K562 (cell line): ENCODE measurements at regions not wholly inside any gene's neighbourhood (a gene's known extent, or its start where the extent isn't known, plus 50 kb on each side); places are given as distances from the start of the nearest gene placed in this dataset.

ENCODE experiments used
- ATAC-seq: fragments of 200-7000 bp; cut with Tn5 transposase; 3 replicates; pipeline ENCODE4 v1.9.1; 2020; ENCODE audit warnings: moderate library complexity
- BruUV-seq: library from RNA; stranded (reverse); fragments of 400-500 nt; replicated peaks from 2 replicates; lab custom pipeline; 2021; lab: Mats Ljungman, UMichigan
- CTCF ChIA-PET: fragments of 300-600 bp; formaldehyde crosslinking; extraction: SDS; loops from one replicate; lab custom pipeline; 2021; ENCODE audit warnings: low intra/inter-chr PET ratio; lab: Yijun Ruan, JAX
- POLR2A ChIA-PET: fragments of 300-600, 350-650 bp; sonication (Branson Sonifier 250); formaldehyde crosslinking; extraction: SDS; loops from one replicate; lab custom pipeline; 2021; ENCODE audit warnings: antibody characterized with exemption, inconsistent platforms; lab: Yijun Ruan, JAX
- DNase-seq, 4 experiments: peaks; one replicate each; pipeline versions ENCODE4 v3.0.0 to v3.0.0-alpha.2; 2011 to 2018; ENCODE audit warnings: low spot score in 3 of 4, mixed read lengths in 3 of 4; ENCODE audit errors: extremely low read depth in 1 of 4
- FAIRE-seq: peaks from 2 replicates; lab custom pipeline; 2011; peaks lifted over from hg19 to GRCh38; lab: Jason Lieb, UNC
- H2AFZ ChIP-seq: 2 replicates; pipeline ENCODE4 v1.6.0; 2011; ENCODE audit warnings: low read depth, low read length, control low read depth, inconsistent platforms
- H3K27ac ChIP-seq: fragments of 200-600 bp; 3 replicates; pipeline ENCODE4 v1.8.0; 2011; ENCODE audit warnings: low read depth, mild to moderate bottlenecking, control low read depth, inconsistent platforms, low read length, moderate library complexity, mixed read lengths; ENCODE audit errors: extremely low read depth
- H3K27me3 ChIP-seq, 2 experiments: fragments of 300-600 bp in 1 of 2; 2 replicates in 1 of 2; 3 replicates in 1 of 2; pipeline versions ENCODE4 v1.6.0 to v1.8.0; 2011; ENCODE audit warnings: inconsistent platforms in 2 of 2, low read length in 2 of 2, mild to moderate bottlenecking in 1 of 2, mixed read lengths in 1 of 2, moderate library complexity in 1 of 2; ENCODE audit not compliant: control insufficient read depth in 2 of 2, insufficient read depth in 2 of 2
- H3K36me3 ChIP-seq: fragments of 300-600 bp; 3 replicates; pipeline ENCODE4 v1.8.0; 2011; ENCODE audit warnings: mild to moderate bottlenecking, low read length, inconsistent platforms; ENCODE audit not compliant: control insufficient read depth, insufficient read depth
- H3K4me1 ChIP-seq, 2 experiments: fragments of 200-600 bp in 1 of 2; replicated peaks in 1 of 2; 2 replicates in 1 of 2; 3 replicates in 1 of 2; pipeline versions ENCODE4 v1.5.1 to v1.8.0; 2011; ENCODE audit warnings: inconsistent platforms in 2 of 2, low read length in 2 of 2, mild to moderate bottlenecking in 1 of 2, mixed read lengths in 1 of 2, moderate library complexity in 1 of 2; ENCODE audit not compliant: control insufficient read depth in 2 of 2, insufficient read depth in 2 of 2
- H3K4me2 ChIP-seq: 2 replicates; pipeline ENCODE4 v1.6.1; 2011; ENCODE audit warnings: low read length, control low read depth, inconsistent platforms, mixed read lengths; ENCODE audit not compliant: insufficient read depth
- H3K4me3 ChIP-seq: fragments of 200-600 bp; sonication (generic), shearing (Covaris generic); 2 replicates; pipeline ENCODE4 v1.5.1; 2016; ENCODE audit warnings: control low read depth, inconsistent platforms
- H3K79me2 ChIP-seq: fragments of 200-600 bp; 3 replicates; pipeline ENCODE4 v1.8.0; 2011; ENCODE audit warnings: low read length, inconsistent platforms; ENCODE audit not compliant: control insufficient read depth, insufficient read depth
- H3K9ac ChIP-seq, 2 experiments: 2 replicates each; pipeline versions ENCODE4 v1.6.0 to v1.6.1; 2011; ENCODE audit warnings: low read depth in 2 of 2, low read length in 2 of 2, control low read depth in 1 of 2, inconsistent platforms in 1 of 2, mild to moderate bottlenecking in 1 of 2, mixed read lengths in 1 of 2; ENCODE audit not compliant: insufficient read depth in 1 of 2
- H3K9me1 ChIP-seq: one replicate; pipeline ENCODE4 v1.6.0; 2011; ENCODE audit warnings: inconsistent platforms, mild to moderate bottlenecking, low read length, moderate library complexity; ENCODE audit not compliant: control insufficient read depth, insufficient read depth
- H3K9me3 ChIP-seq: replicated peaks from 2 replicates; pipeline ENCODE4 v1.5.1; 2011; ENCODE audit warnings: low read depth, low read length, inconsistent platforms; ENCODE audit not compliant: control insufficient read depth, insufficient read depth
- H4K20me1 ChIP-seq: replicated peaks from 2 replicates; pipeline ENCODE4 v1.6.1; 2011; ENCODE audit warnings: low read length, inconsistent platforms, mixed read lengths; ENCODE audit not compliant: control insufficient read depth, insufficient read depth
- ATF7 ChIP-seq: fragments of 450-650 bp; IDR thresholded peaks from 2 replicates; pipeline ENCODE4 v1.7.1; 2014; ENCODE audit warnings: mild to moderate bottlenecking, moderate library complexity
- ELF1 ChIP-seq: fragments of 200-800 bp; sonication (Bioruptor generic); IDR thresholded peaks from 2 replicates; pipeline ENCODE4 v1.6.1; 2016; ENCODE audit warnings: missing genetic modification characterization, missing compliant biosample characterization
- GABPA ChIP-seq: fragments of 200-800 bp; sonication (Bioruptor generic); conservative IDR thresholded peaks from 2 replicates; pipeline ENCODE4 v1.6.1; 2016; ENCODE audit warnings: low read depth, missing genetic modification characterization, missing compliant biosample characterization
- HEY1 ChIP-seq: fragments of 250-450 bp; sonication (Bioruptor Pico); IDR thresholded peaks from 2 replicates; pipeline ENCODE4 v1.5.0; 2020; ENCODE audit warnings: mild to moderate bottlenecking, moderate library complexity, borderline replicate concordance
- ID3 ChIP-seq, 2 experiments: fragments of 250-450 bp in 1 of 2; fragments of 450-650 bp in 1 of 2; sonication (Bioruptor Pico) in 1 of 2; IDR thresholded peaks; 2 replicates each; pipeline versions ENCODE4 v1.6.1 to v1.8.0; 2016 to 2021; ENCODE audit warnings: mild to moderate bottlenecking in 2 of 2, moderate library complexity in 2 of 2, missing compliant biosample characterization in 1 of 2, missing genetic modification characterization in 1 of 2
- MNT ChIP-seq, 2 experiments: fragments of 450-650 bp; conservative IDR thresholded peaks; 2 replicates each; pipeline ENCODE4 v1.6.1; 2017; ENCODE audit warnings: mild to moderate bottlenecking in 2 of 2, moderate library complexity in 2 of 2
- RERE ChIP-seq: sonication (generic); formaldehyde crosslinking; IDR thresholded peaks from 2 replicates; pipeline ENCODE4 v1.8.0; 2023; ENCODE audit warnings: missing genetic modification reagents, mild to moderate bottlenecking, borderline replicate concordance
- XRCC3 ChIP-seq: fragments of 450-650 bp; IDR thresholded peaks from 2 replicates; pipeline ENCODE4 v1.6.1; 2017; ENCODE audit warnings: mild to moderate bottlenecking, moderate library complexity
- XRCC4 ChIP-seq: IDR thresholded peaks from one replicate; pipeline ENCODE4 v1.6.1; 2011; ENCODE audit not compliant: insufficient read depth, insufficient read length; ENCODE audit errors: extremely low read depth
- ZBTB26 ChIP-seq: fragments of 450-650 bp; formaldehyde crosslinking; IDR thresholded peaks from 2 replicates; pipeline ENCODE4 v1.4.0; 2022; ENCODE audit warnings: missing genetic modification characterization
- ZNF224 ChIP-seq: sonication (generic); formaldehyde crosslinking; IDR thresholded peaks from 2 replicates; pipeline ENCODE4 v1.8.0; 2022; ENCODE audit warnings: mild to moderate bottlenecking, missing genetic modification reagents
- ZNF586 ChIP-seq: fragments of 450-650 bp; formaldehyde crosslinking; conservative IDR thresholded peaks from 2 replicates; pipeline ENCODE4 v1.4.0; 2020; ENCODE audit warnings: mild to moderate bottlenecking, moderate library complexity
- WGBS: fragments of 100-300 bp; shearing (Covaris generic); methylation state at CpG from one replicate; pipeline ENCODE4 v1.1.6; 2016; ENCODE audit warnings: low coverage, mixed read lengths; ENCODE audit not compliant: insufficient coverage; ENCODE audit errors: missing lambda C conversion rate; 5-methylcytosine and 5-hydroxymethylcytosine counted together
- in situ Hi-C: fragments of 300-500 bp; cut with MboI; formaldehyde crosslinking; loops from 4 replicates; pipeline ENCODE4 v1.15.0; 2018; ENCODE audit warnings: inconsistent platforms, mixed read lengths
- intact Hi-C: fragments of 100-400 bp; cut with micrococcal nuclease; formaldehyde crosslinking; loops from 2 replicates; pipeline ENCODE4 v1.14.2; 2022

- H4K20me1 ChIP-seq: no peaks in the 10 kb centered on the region
- no peaks in the 10 kb centered on the region for H3K4me1 ChIP-seq
- no peak overlapping the region for H3K4me3 ChIP-seq
- H3K36me3 ChIP-seq: no peaks in the 10 kb centered on the region
- DNase-seq: no peak
- H3K9ac ChIP-seq: no peak overlapping the region
- POLR2A ChIA-PET: no interaction called here
- in situ Hi-C loops (no loop called here), intact Hi-C loops (loop anchor here (5.0 kb wide), 2 partner anchors 343 to 447 kb away; no protein-coding TSS in a partner anchor)
- no peaks in the 10 kb centered on the region for H3K27me3 ChIP-seq
- no peak for ATAC-seq
- H3K9me1 ChIP-seq: no peaks in the 10 kb centered on the region
- H3K27ac ChIP-seq: no peak overlapping the region
- H3K4me2 ChIP-seq: no peak overlapping the region
- FAIRE-seq: no peak
- CTCF ChIA-PET: no interaction called here
- under 1% methylated on average over 6 of the region's 6 CpGs for WGBS
- no TSS peak for BruUV-seq
- H2AFZ ChIP-seq: no peak overlapping the region
- no peaks in the 10 kb centered on the region for H3K9me3 ChIP-seq
- H3K79me2 ChIP-seq: no peaks in the 10 kb centered on the region
- no peak for TF ChIP-seq RERE (CRISPR knock-in tag)
- no peak for TF ChIP-seq ZNF586
- TF ChIP-seq ZNF224 (CRISPR knock-in tag): no peak
- no peak for TF ChIP-seq ATF7
- TF ChIP-seq GABPA (tag): no peak
- TF ChIP-seq MNT (conservative IDR thresholded peaks at IDR 0.05): no peak
- no peak for TF ChIP-seq ZBTB26 (CRISPR knock-in tag)
- TF ChIP-seq XRCC3: no peak
- TF ChIP-seq ID3 (CRISPR knock-in tag; IDR thresholded peaks at IDR 0.05): no peak
- no peak for TF ChIP-seq ID3 (tag; IDR thresholded peaks at IDR 0.05)
- TF ChIP-seq XRCC4: no peak
- TF ChIP-seq ELF1: no peak
- no peak for TF ChIP-seq HEY1
Measured at GRCh38 chr5:164009621-164010020, 504.2 kb downstream of the MAT2B start.
